Endothelial cell of umbilical vein (primary cell): ENCODE measurements at regions not wholly inside any gene's neighbourhood (a gene's known extent, or its start where the extent isn't known, plus 50 kb on each side); places are given as distances from the start of the nearest gene placed in this dataset.

Experiments used
- BruUV-seq: library from RNA; stranded (reverse); fragments of 400-500 nt; replicated peaks from 2 replicates; lab custom pipeline; 2021; lab: Mats Ljungman, UMichigan
- CTCF ChIA-PET: fragments of 300-600, 350-600 bp; sonication (Branson Sonifier 250); formaldehyde crosslinking; loops from one replicate; lab custom pipeline; 2021; ENCODE audit warnings: antibody characterized with exemption, inconsistent platforms; lab: Charles Lee
- POLR2A ChIA-PET: fragments of 300-600, 350-600 bp; sonication (Branson Sonifier 250); formaldehyde crosslinking; loops from one replicate; lab custom pipeline; 2021; ENCODE audit warnings: antibody characterized with exemption, inconsistent platforms; lab: Charles Lee
- DNase-seq: peaks from one replicate; pipeline ENCODE4 v3.0.0-alpha.2; 2011; ENCODE audit warnings: low read depth, low spot score
- FAIRE-seq: peaks from 2 replicates; lab custom pipeline; 2011; peaks lifted over from hg19 to GRCh38; lab: Jason Lieb, UNC
- H2AFZ ChIP-seq: 2 replicates; pipeline ENCODE4 v1.6.0; 2012; ENCODE audit warnings: low read depth, low read length, control low read depth, inconsistent platforms
- H3K27ac ChIP-seq: 2 replicates; pipeline ENCODE4 v1.5.1; 2011; ENCODE audit warnings: low read depth, mild to moderate bottlenecking, control low read depth, low read length, moderate library complexity; ENCODE audit not compliant: insufficient read depth
- H3K27me3 ChIP-seq, 2 experiments: 2 replicates each; pipeline versions ENCODE4 v1.6.0 to v1.6.1; 2011; ENCODE audit warnings: low read length in 2 of 2, mixed read lengths in 1 of 2; ENCODE audit not compliant: control insufficient read depth in 2 of 2, insufficient read depth in 2 of 2
- H3K36me3 ChIP-seq, 2 experiments: 2 replicates in 1 of 2; 3 replicates in 1 of 2; pipeline ENCODE4 v1.5.1; 2011; ENCODE audit warnings: low read length in 2 of 2, mild to moderate bottlenecking in 1 of 2, moderate library complexity in 1 of 2; ENCODE audit not compliant: control insufficient read depth in 2 of 2, insufficient read depth in 2 of 2; ENCODE audit errors: extremely low read depth in 1 of 2
- H3K4me1 ChIP-seq: 3 replicates; pipeline ENCODE4 v1.5.1; 2011; ENCODE audit warnings: mild to moderate bottlenecking, low read length; ENCODE audit not compliant: control insufficient read depth, insufficient read depth; ENCODE audit errors: extremely low read depth
- H3K4me2 ChIP-seq: 2 replicates; pipeline ENCODE4 v1.6.1; 2011; ENCODE audit warnings: low read length, control low read depth, mixed read lengths; ENCODE audit not compliant: insufficient read depth
- H3K4me3 ChIP-seq, 3 experiments: fragments of 200-600 bp in 1 of 3; sonication (generic), shearing (Covaris generic) in 1 of 3; replicated peaks in 1 of 3; 2 replicates each; pipeline ENCODE4 v1.5.1; 2011 to 2016; ENCODE audit warnings: control low read depth in 3 of 3, low read length in 3 of 3, mild to moderate bottlenecking in 2 of 3, inconsistent platforms in 1 of 3, low read depth in 1 of 3, moderate library complexity in 1 of 3; ENCODE audit not compliant: insufficient read depth in 1 of 3
- H3K79me2 ChIP-seq: 2 replicates; pipeline ENCODE4 v1.6.0; 2012; ENCODE audit warnings: low read length, inconsistent platforms; ENCODE audit not compliant: control insufficient read depth, insufficient read depth
- H3K9ac ChIP-seq: replicated peaks from 2 replicates; pipeline ENCODE3; 2011; ENCODE audit warnings: low read length, control low read depth; ENCODE audit not compliant: insufficient read depth; ENCODE audit errors: extremely low read depth
- H3K9me1 ChIP-seq: replicated peaks from 3 replicates; pipeline ENCODE4 v1.6.0; 2011; ENCODE audit warnings: mild to moderate bottlenecking, low read length; ENCODE audit not compliant: control insufficient read depth, insufficient read depth; ENCODE audit errors: extremely low read depth
- H3K9me3 ChIP-seq: replicated peaks from 2 replicates; pipeline ENCODE4 v1.5.1; 2012; ENCODE audit warnings: low read length, inconsistent platforms; ENCODE audit not compliant: control insufficient read depth, insufficient read depth
- H4K20me1 ChIP-seq: replicated peaks from 2 replicates; pipeline ENCODE3; 2011; ENCODE audit warnings: mild to moderate bottlenecking, low read length; ENCODE audit not compliant: control insufficient read depth, insufficient read depth; ENCODE audit errors: extremely low read depth
- CTCF ChIP-seq, 2 donors: IDR thresholded peaks; 1 replicate in 1 of 2; 2 replicates in 1 of 2; pipeline ENCODE4 v1.5.1; 2011; ENCODE audit warnings: low read length in 2 of 2, mild to moderate bottlenecking in 2 of 2, moderate library complexity in 2 of 2, control low read depth in 1 of 2, inconsistent platforms in 1 of 2, low read depth in 1 of 2; ENCODE audit not compliant: insufficient read depth in 1 of 2; ENCODE audit errors: extremely low read depth in 1 of 2
- EZH2 ChIP-seq: IDR thresholded peaks from 2 replicates; pipeline ENCODE4 v1.6.1; 2012; ENCODE audit warnings: borderline replicate concordance, low read depth, mild to moderate bottlenecking, moderate library complexity, low read length, inconsistent platforms; ENCODE audit not compliant: severe bottlenecking
- FOS ChIP-seq: IDR thresholded peaks from 2 replicates; pipeline ENCODE4 v1.6.1; 2011; ENCODE audit warnings: mild to moderate bottlenecking, low read length, moderate library complexity, borderline replicate concordance; ENCODE audit not compliant: insufficient read depth
- GATA2 ChIP-seq: IDR thresholded peaks from 2 replicates; pipeline ENCODE4 v1.7.0; 2011; ENCODE audit warnings: low read depth, mild to moderate bottlenecking, moderate library complexity, mixed read lengths, low read length; ENCODE audit not compliant: insufficient read length, insufficient read depth
- JUN ChIP-seq: IDR thresholded peaks from 2 replicates; pipeline ENCODE4 v1.6.1; 2011; ENCODE audit warnings: borderline replicate concordance, low read depth; ENCODE audit not compliant: insufficient read length, insufficient read depth
- MYC ChIP-seq: IDR thresholded peaks from one replicate; pipeline ENCODE4 v1.6.1; 2011; ENCODE audit warnings: mild to moderate bottlenecking, low read depth, low read length
- POLR2A ChIP-seq: IDR thresholded peaks from 2 replicates; pipeline ENCODE4 v1.6.1; 2012; ENCODE audit warnings: low read depth, mild to moderate bottlenecking, control low read depth, low read length
- POLR2AphosphoS5 ChIP-seq: IDR thresholded peaks from 2 replicates; pipeline ENCODE4 v1.6.1; 2012; ENCODE audit warnings: low read depth, mild to moderate bottlenecking, control low read depth, low read length, moderate library complexity; ENCODE audit not compliant: insufficient read depth
- dilution Hi-C: fragments of 300-500 bp; cut with MboI; formaldehyde crosslinking; loops from one replicate; pipeline ENCODE4 v1.15.0; 2019; ENCODE audit warnings: low sequenced_read_pairs; ENCODE audit not compliant: extremely low pct_ligation_motif_present
- intact Hi-C: fragments of 100-400 bp; cut with micrococcal nuclease; formaldehyde crosslinking; loops from one replicate; pipeline ENCODE4 v1.10.0; 2022
- TF ChIP-seq, protein P1 (sequence below): IDR thresholded peaks from 2 replicates; pipeline ENCODE4 v1.6.1; 2011; ENCODE audit not compliant: insufficient read depth, insufficient read length

DNA sequence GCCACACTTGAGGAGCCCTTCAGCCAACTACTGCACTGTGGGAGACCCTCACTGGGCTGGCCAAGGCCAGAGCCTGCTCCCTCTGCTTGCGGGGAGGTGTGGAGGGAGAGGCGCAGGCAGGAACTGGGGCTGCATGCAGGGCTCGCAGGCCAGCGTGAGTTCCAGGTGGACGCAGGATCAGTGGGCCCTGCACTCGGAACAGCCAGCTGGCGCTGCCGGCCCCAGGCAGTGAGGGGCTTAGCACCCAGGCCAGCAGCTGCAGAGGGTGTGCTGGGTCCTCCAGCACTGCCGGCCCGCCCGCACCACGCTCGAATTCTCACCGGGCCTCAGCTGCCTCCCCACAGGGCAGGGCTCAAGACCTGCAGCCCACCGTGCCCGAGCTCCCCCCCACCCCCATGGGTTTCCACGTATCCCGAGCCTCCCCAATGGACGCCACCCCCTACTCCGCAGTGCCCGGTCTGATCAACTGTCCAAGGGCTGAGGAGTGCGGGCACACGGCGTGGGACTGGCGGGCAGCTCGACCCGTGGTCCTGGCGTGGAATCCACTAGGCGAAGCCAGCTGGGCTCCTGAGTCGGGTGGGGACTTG is 1293.8 kb upstream of the PCDH9 start:
- no peaks in the 10 kb centered on the region for H3K4me1 ChIP-seq
- no peaks in the 10 kb centered on the region for H3K79me2 ChIP-seq
- no peaks in the 10 kb centered on the region for H3K27me3 ChIP-seq
- CTCF ChIA-PET = no interaction called here
- no peak for FAIRE-seq
- no peak overlapping the region for H3K4me2 ChIP-seq
- no peak overlapping the region for H2AFZ ChIP-seq
- no TSS peak for BruUV-seq
- H3K9me3 ChIP-seq = no peaks in the 10 kb centered on the region
- dilution Hi-C loops = no loop called here
- H3K4me3 ChIP-seq = no peak overlapping the region
- intact Hi-C loops = no loop called here
- no peaks in the 10 kb centered on the region for H3K9me1 ChIP-seq
- H3K9ac ChIP-seq = no peak overlapping the region
- DNase-seq = no peak
- H4K20me1 ChIP-seq = no peaks in the 10 kb centered on the region
- H3K27ac ChIP-seq = no peak overlapping the region
- no peaks in the 10 kb centered on the region for H3K36me3 ChIP-seq
- POLR2A ChIA-PET = no interaction called here
- TF ChIP-seq JUN (no peak), CTCF (IDR thresholded peaks at IDR 0.05; ENCODE audit: extremely low read depth in 1 of 2, insufficient read depth in 1 of 2, low read depth in 1 of 2, low read length in 2 of 2) (no peak), MYC (no peak), POLR2A (no peak), GATA2 (no peak), POLR2AphosphoS5 (no peak), EZH2 (no peak), FOS (no peak)
- TF ChIP-seq, protein P1, sequence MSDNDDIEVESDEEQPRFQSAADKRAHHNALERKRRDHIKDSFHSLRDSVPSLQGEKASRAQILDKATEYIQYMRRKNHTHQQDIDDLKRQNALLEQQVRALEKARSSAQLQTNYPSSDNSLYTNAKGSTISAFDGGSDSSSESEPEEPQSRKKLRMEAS = no peak
